Upper lobe of left lung (tissue), 6 donors: ENCODE measurements at regions not wholly inside any gene's neighbourhood (a gene's known extent, or its start where the extent isn't known, plus 50 kb on each side); places are given as distances from the start of the nearest gene placed in this dataset.
A peak's percentile ranks its signal among the peaks of the same experiment; 100 is the strongest.

Experiments used
- ATAC-seq, 2 donors: fragments of 200-7000 bp; cut with Tn5 transposase; one replicate each; pipeline ENCODE4 v1.9.1; 2022; ENCODE audit warnings: mild to moderate bottlenecking in 2 of 2, moderate library complexity in 2 of 2; ENCODE audit not compliant: low FRiP score in 2 of 2
- DNase-seq, 2 donors: peaks; one replicate each; pipeline ENCODE4 v3.0.0-alpha.2; 2019 to 2020
- H3K27ac ChIP-seq, 4 donors: fragments of 200-600 bp; sonication (generic); one replicate each; pipeline ENCODE4 v1.5.1; 2016 to 2019
- H3K27me3 ChIP-seq, 4 donors: fragments of 200-600 bp; sonication (generic); one replicate each; pipeline ENCODE4 v1.5.1; 2017 to 2019
- H3K36me3 ChIP-seq, 4 donors: fragments of 200-600 bp; sonication (generic); one replicate each; pipeline ENCODE4 v1.5.1; 2016 to 2019
- H3K4me1 ChIP-seq, 4 donors: fragments of 200-600 bp; sonication (generic); one replicate each; pipeline ENCODE4 v1.5.1; 2018 to 2019
- H3K4me3 ChIP-seq, 4 donors: fragments of 200-600 bp; sonication (generic); one replicate each; pipeline ENCODE4 v1.5.1; 2017 to 2019; ENCODE audit warnings: mild to moderate bottlenecking in 2 of 4, moderate library complexity in 1 of 4
- H3K9me3 ChIP-seq, 4 donors: fragments of 200-600 bp; sonication (generic); one replicate each; pipeline ENCODE4 v1.5.1; 2018 to 2019
- EP300 ChIP-seq, 4 donors: sonication (generic); formaldehyde crosslinking; IDR thresholded peaks; one replicate each; pipeline ENCODE4 v1.5.1; 2017; ENCODE audit warnings: antibody characterized with exemption in 4 of 4, control low read depth in 2 of 4
- POLR2A ChIP-seq, 4 donors: fragments of 450-650 bp; IDR thresholded peaks; one replicate each; pipeline ENCODE4 v1.5.1; 2016 to 2017; ENCODE audit warnings: antibody characterized with exemption in 4 of 4, mild to moderate bottlenecking in 2 of 4
- POLR2AphosphoS5 ChIP-seq, 2 donors: sonication (generic); formaldehyde crosslinking; IDR thresholded peaks; one replicate each; pipeline ENCODE4 v1.5.1; 2017; ENCODE audit warnings: antibody characterized with exemption in 2 of 2
- WGBS, 2 donors: methylation state at CpG; one replicate each; pipeline ENCODE4 v1.1.5; 2017 to 2018; 5-methylcytosine and 5-hydroxymethylcytosine counted together
- TF ChIP-seq, protein P1 (sequence below), 6 experiments: fragments of 450-650 bp in 4 of 6; fragments of 200-600 bp in 2 of 6; sonication (generic) in 2 of 6; IDR thresholded peaks; one replicate each; pipeline ENCODE4 v1.5.1; 2016 to 2019; ENCODE audit warnings: antibody characterized with exemption in 6 of 6
- donor health status: DM: no; HTN: no; CAD: no; lungs with moderate emphysema.
- donor health status: DM: no; HTN: yes; CAD: no; lungs with severe emphysema.

DNA sequence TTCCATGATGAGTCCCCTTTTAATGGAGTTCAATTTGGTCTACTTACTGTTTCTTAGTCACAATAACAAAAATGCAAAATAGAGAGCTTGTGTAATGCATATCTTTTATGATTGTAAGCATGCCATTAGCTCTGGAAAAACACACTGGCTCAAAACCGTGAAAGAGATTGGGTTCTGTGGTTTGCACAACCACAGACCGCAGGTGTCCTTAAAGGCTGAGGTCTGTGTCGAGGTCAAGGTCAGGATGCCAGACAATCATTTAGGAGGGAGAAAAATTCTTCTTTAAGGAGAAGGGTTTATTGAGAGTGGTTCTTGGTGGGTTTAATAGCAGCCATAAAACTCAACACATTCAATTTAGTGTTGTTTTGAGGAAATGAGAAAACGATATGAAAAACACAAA lies 487.2 kb downstream of the GALR1 start:
- Histone ChIP-seq H3K27me3 (no peaks in the 10 kb centered on the region), H3K36me3 (no peaks in the 10 kb centered on the region), H3K9me3 (no peaks in the 10 kb centered on the region), H3K4me1 (no peaks in the 10 kb centered on the region), H3K4me3 (no peak overlapping the region), H3K27ac (no peak overlapping the region)
- WGBS, 2 donors = 71 to 81% methylated on average over 4 of the region's 4 CpGs
- TF ChIP-seq POLR2AphosphoS5 (IDR thresholded peaks at IDR 0.05) (no peak), EP300 (IDR thresholded peaks at IDR 0.05) (no peak), POLR2A (IDR thresholded peaks at IDR 0.05) (no peak)
- TF ChIP-seq, protein P1, sequence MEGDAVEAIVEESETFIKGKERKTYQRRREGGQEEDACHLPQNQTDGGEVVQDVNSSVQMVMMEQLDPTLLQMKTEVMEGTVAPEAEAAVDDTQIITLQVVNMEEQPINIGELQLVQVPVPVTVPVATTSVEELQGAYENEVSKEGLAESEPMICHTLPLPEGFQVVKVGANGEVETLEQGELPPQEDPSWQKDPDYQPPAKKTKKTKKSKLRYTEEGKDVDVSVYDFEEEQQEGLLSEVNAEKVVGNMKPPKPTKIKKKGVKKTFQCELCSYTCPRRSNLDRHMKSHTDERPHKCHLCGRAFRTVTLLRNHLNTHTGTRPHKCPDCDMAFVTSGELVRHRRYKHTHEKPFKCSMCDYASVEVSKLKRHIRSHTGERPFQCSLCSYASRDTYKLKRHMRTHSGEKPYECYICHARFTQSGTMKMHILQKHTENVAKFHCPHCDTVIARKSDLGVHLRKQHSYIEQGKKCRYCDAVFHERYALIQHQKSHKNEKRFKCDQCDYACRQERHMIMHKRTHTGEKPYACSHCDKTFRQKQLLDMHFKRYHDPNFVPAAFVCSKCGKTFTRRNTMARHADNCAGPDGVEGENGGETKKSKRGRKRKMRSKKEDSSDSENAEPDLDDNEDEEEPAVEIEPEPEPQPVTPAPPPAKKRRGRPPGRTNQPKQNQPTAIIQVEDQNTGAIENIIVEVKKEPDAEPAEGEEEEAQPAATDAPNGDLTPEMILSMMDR (IDR thresholded peaks at IDR 0.05) = no peak
- ATAC-seq (no peak), DNase-seq (no peak)

DNA sequence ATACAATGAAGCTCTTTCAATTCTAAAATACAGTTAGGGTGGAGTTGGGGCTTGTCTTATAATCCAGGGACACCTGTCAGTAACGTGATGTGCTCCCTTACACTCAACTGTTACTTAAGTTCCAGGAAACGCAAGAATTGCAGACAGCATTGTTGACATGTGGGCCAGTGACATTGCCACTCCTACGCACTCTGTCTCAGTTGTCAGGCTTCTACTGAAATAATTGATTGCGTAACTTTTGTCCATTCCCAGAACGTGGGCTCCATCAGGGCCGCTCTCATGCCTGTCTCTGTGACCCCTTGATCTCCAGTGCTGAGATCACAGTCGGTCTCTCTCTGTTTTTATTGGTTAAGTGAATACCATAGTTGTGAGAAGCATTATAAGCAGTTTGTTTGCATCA lies 487.8 kb downstream of the GALR1 start:
- Histone ChIP-seq H3K4me3 (no peak overlapping the region), H3K4me1 (no peaks in the 10 kb centered on the region), H3K36me3 (no peaks in the 10 kb centered on the region), H3K27ac (no peak overlapping the region), H3K9me3 (no peaks in the 10 kb centered on the region), H3K27me3 (no peaks in the 10 kb centered on the region)
- 52 to 73% methylated on average over 7 of the region's 7 CpGs for WGBS, 2 donors
- no peak for TF ChIP-seq EP300 (IDR thresholded peaks at IDR 0.05)
- TF ChIP-seq, protein P1 (IDR thresholded peaks at IDR 0.05) = no peak
- DNase-seq = no peak
- ATAC-seq = no peak

DNA sequence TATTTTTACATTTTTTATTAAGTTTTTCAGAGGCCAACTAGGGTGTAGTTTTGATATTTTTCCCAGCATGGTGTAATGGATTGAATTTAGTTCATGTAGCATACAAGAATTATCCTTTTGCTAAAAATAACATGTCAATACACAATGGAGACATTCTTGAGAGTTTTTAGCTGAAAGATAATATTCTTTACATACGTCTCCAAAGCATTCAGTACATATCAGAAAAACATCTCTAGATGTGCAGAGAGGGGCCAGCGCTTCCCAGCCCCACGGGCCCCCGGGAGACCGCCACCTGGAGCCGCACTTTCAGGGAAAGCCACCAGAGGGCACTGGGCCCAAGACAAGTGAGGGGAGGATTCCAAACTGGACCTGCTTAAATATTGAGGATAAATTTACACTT lies 499.4 kb downstream of the GALR1 start:
- Histone ChIP-seq H3K4me1 (peaks cover 0 to 4% (median 0%) of the 10 kb centered on the region in 4 donors), H3K9me3 (no peaks in the 10 kb centered on the region), H3K4me3 (no peak overlapping the region), H3K36me3 (no peaks in the 10 kb centered on the region), H3K27me3 (no peaks in the 10 kb centered on the region), H3K27ac (no peak overlapping the region)
- TF ChIP-seq POLR2A (IDR thresholded peaks at IDR 0.05) = no peak
- TF ChIP-seq, protein P1 (IDR thresholded peaks at IDR 0.05) = peak in 3 of 6 experiments; percentile 28 to 35 (median 32)
- no peak for DNase-seq
- WGBS, 2 donors = 48 to 51% methylated on average over 6 of the region's 6 CpGs
- peak in 1 of 2 donors; percentile 49 for ATAC-seq

DNA sequence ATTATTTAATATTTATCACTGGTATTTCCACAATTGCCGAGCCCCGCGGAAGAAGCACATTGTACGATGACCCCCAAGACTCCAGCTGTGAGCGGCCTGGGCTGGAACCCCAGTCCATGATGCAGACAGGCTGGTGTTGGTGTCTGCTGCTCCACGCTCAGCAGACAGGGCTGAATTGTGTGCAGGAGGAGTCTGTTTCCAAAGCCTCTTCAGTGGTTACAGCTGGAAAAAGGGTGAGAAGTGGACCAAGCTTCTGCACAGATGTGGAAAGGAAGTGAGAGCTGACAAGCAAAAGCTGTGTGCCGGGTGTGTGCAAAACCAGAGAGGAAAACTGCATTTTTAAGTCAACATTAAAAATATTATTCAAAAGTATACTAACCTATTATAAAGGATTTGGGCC lies 500.4 kb downstream of the GALR1 start:
- TF ChIP-seq EP300 (IDR thresholded peaks at IDR 0.05) = no peak
- no peak for TF ChIP-seq POLR2A (IDR thresholded peaks at IDR 0.05)
- TF ChIP-seq, protein P1 (IDR thresholded peaks at IDR 0.05) = no peak
- no peak for TF ChIP-seq POLR2AphosphoS5 (IDR thresholded peaks at IDR 0.05)
- 67 to 89% methylated on average over 2 to 7 of the region's 7 CpGs for WGBS, 2 donors

DNA sequence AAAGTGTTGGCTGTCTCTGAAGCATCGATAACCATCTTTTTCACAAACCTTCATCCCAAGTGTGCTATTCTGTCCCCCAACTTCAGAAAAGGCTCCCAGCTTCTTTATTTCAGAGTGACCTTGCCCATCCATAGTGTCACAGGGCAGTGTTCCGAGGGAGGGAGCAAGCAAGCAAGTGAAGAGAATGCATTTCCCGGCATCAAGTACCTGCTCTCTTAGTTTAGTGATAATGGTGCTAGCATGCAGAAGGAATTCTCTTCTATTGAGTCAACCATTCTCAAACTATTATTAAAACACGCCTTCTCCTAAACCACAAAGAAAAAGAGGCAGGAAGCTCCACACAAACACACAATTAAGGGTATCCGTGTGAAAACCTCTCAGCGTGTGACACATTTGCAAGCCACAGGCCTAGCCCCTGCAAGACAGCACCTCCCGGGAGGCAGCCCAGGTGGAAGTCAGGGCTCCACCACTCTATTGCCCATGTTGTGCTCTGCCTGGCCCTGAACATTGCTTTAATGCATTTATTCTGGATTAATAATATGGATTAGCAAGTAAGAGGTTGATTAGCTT lies 504.9 kb downstream of the GALR1 start:
- Histone ChIP-seq H3K4me1 (no peaks in the 10 kb centered on the region), H3K9me3 (no peaks in the 10 kb centered on the region), H3K36me3 (no peaks in the 10 kb centered on the region), H3K27ac (no peak overlapping the region), H3K4me3 (no peak overlapping the region), H3K27me3 (no peaks in the 10 kb centered on the region)
- 39 to 46% methylated on average over 7 of the region's 7 CpGs for WGBS, 2 donors
- no peak for DNase-seq
- no peak for ATAC-seq
- no peak for TF ChIP-seq POLR2A (IDR thresholded peaks at IDR 0.05)
- TF ChIP-seq, protein P1 (IDR thresholded peaks at IDR 0.05) = no peak
- TF ChIP-seq POLR2AphosphoS5 (IDR thresholded peaks at IDR 0.05) = no peak
- no peak for TF ChIP-seq EP300 (IDR thresholded peaks at IDR 0.05)

More for the DNA sequence above, 500.4 kb downstream of the GALR1 start:
- no peak overlapping the region for H3K4me3 ChIP-seq
- H3K36me3 ChIP-seq = no peaks in the 10 kb centered on the region
- ATAC-seq (no peak), DNase-seq (no peak)
- H3K27me3 ChIP-seq = no peaks in the 10 kb centered on the region
- H3K9me3 ChIP-seq = no peaks in the 10 kb centered on the region
- H3K27ac ChIP-seq = no peak overlapping the region
- H3K4me1 ChIP-seq = peaks cover 0 to 4% (median 0%) of the 10 kb centered on the region in 4 donors
